Ovary (tissue), 7 donors: ENCODE measurements at regions not wholly inside any gene's neighbourhood (a gene's known extent, or its start where the extent isn't known, plus 50 kb on each side); places are given as distances from the start of the nearest gene placed in this dataset.

ENCODE experiments used
- DNase-seq, 5 donors: peaks; one replicate each; pipeline ENCODE4 v3.0.0-alpha.2; 2019 to 2020
- H3K27ac ChIP-seq, 2 donors: fragments of 200-600 bp; one replicate each; pipeline versions ENCODE4 v1.5.1 to v1.8.0; 2019 to 2022
- H3K27me3 ChIP-seq: fragments of 200-600 bp; one replicate; pipeline ENCODE4 v1.8.0; 2022
- H3K36me3 ChIP-seq: fragments of 200-600 bp; sonication (generic); one replicate; pipeline ENCODE4 v1.5.1; 2019
- H3K4me1 ChIP-seq: one replicate; pipeline ENCODE4 v1.8.1; 2013; ENCODE audit warnings: mild to moderate bottlenecking, moderate library complexity; ENCODE audit not compliant: insufficient read depth
- H3K4me3 ChIP-seq: fragments of 200-600 bp; sonication (generic); one replicate; pipeline ENCODE4 v1.5.1; 2017
- H3K9me3 ChIP-seq, 2 donors: fragments of 200-600 bp in 1 of 2; sonication (generic) in 1 of 2; one replicate each; pipeline versions ENCODE4 v1.5.1 to v1.8.1; 2013 to 2019; ENCODE audit warnings: mild to moderate bottlenecking in 1 of 2, moderate library complexity in 1 of 2
- CTCF ChIP-seq, 3 donors: fragments of 450-650 bp in 2 of 3; fragments of 200-600 bp in 1 of 3; IDR thresholded peaks; one replicate each; pipeline versions ENCODE4 v1.5.1 to v1.8.0; 2016 to 2022; ENCODE audit warnings: antibody characterized with exemption in 3 of 3, mild to moderate bottlenecking in 1 of 3
- EP300 ChIP-seq: sonication (generic); formaldehyde crosslinking; IDR thresholded peaks from one replicate; pipeline ENCODE4 v1.6.1; 2017; ENCODE audit warnings: antibody characterized with exemption
- POLR2A ChIP-seq: fragments of 450-650 bp; IDR thresholded peaks from one replicate; pipeline ENCODE4 v1.6.1; 2017; ENCODE audit warnings: antibody characterized with exemption, mild to moderate bottlenecking, moderate library complexity
- WGBS, 3 donors: extraction: QIAGEN DNeasy Blood & Tissue Kit in 1 of 3; methylation state at CpG; one replicate each; pipeline versions ENCODE4 v1.1.5 to v1.1.7; 2013 to 2017; 5-methylcytosine and 5-hydroxymethylcytosine counted together
- intact Hi-C, 4 donors: fragments of 100-400 bp; cut with DNase I; formaldehyde crosslinking; loops; one replicate each; pipeline versions ENCODE4 v1.11.0 to v1.15.1; 2022 to 2023
- donor health status: DM: no; HTN: no; CAD: no; lungs with moderate emphysema.
- donor health status: DM: no; HTN: no; CAD: no.
- donor health status: Bipolar disorder and iron deficiency.
- donor health status: DM: no; HTN: no; CAD: no.
- donor health status: DM: yes; HTN: yes; CAD: no.

GRCh38 chr6:165985806-165986299 lies 181.8 kb downstream of the TBXT start:
- peak overlapping the region; percentile 67 for H3K4me3 ChIP-seq
- peak overlapping the region; percentile 70 to 83 for H3K27ac ChIP-seq
- H3K27me3 ChIP-seq: no peaks in the 10 kb centered on the region
- DNase-seq: peak in 4 of 5 donors; percentile 31 to 64 (median 48)
- H3K4me1 ChIP-seq: peaks cover 7% of the 10 kb centered on the region
- H3K36me3 ChIP-seq: no peaks in the 10 kb centered on the region
- intact Hi-C loops: loop anchor here in 3 of 4 donors (5.0 to 10.0 kb wide), 3 partner anchors 71 to 109 kb away; no protein-coding TSS in a partner anchor
- H3K9me3 ChIP-seq: no peaks in the 10 kb centered on the region
- 21 to 27% (median 21%) methylated on average over 14 of the region's 14 CpGs for WGBS, 3 donors
- TF ChIP-seq EP300 (no peak), POLR2A (no peak), CTCF (IDR thresholded peaks at IDR 0.05) (no peak)

DNA sequence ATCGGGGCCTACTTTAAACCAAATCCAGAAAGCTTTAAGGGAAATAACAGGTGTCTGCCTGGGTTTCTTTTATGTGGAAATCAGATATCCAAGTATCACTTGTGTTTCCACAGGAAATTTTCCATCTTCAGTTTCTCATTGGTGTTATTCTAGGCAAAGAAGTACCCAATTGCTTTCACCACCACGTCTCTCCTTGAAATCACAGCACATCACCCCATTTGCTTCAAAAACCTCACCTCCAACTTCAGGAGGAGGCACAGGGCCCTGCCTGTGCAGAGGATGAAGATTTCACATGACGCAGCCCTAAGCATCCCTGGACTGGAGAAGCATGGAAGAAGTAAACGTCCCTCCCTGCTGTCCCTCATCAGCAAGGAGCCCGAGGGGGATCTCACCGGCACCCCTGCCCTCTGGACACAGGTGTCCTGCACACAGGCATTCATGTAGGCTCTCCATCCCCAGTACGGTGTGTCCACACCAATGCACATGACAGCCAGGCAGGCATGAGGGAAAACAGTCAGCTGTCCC lies 182.3 kb downstream of the TBXT start:
- WGBS, 3 donors: 60 to 69% (median 64%) methylated on average over 7 of the region's 7 CpGs
- no peak for TF ChIP-seq EP300
- TF ChIP-seq POLR2A: no peak
- intact Hi-C loops: loop anchor here in 3 of 4 donors (5.0 to 10.0 kb wide), 3 partner anchors 72 to 109 kb away; no protein-coding TSS in a partner anchor

DNA sequence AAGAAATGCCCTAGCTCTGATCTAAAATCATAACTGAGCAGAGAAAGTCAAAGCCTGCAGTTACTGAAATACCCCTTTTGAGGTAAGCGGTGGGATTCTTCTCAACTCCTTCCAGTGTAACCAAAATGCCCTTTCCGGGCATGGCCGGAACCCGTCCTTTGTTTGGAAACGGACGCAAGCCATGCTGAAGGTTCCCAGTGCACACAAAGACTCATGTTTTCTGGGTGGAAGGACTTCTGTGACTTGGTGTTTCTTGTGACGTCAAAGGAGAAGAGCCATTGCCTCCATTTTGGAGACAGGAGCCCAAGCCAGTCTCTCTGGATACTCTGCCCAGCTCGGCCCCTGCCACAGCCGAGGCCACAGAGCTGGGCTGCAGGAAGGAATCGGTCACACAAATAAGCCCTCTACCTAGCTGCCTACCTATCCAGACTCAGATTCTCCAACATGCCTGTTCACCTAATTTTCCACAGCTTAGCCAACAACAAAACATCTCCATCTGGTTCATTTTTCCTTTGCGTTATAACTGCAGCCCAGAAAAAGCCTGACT lies 182.8 kb downstream of the TBXT start:
- no peaks in the 10 kb centered on the region for H3K27me3 ChIP-seq
- no peak overlapping the region for H3K4me3 ChIP-seq
- 87 to 93% (median 93%) methylated on average over 11 of the region's 11 CpGs for WGBS, 3 donors
- H3K36me3 ChIP-seq: no peaks in the 10 kb centered on the region
- H3K4me1 ChIP-seq: peaks cover 7% of the 10 kb centered on the region
- no peaks in the 10 kb centered on the region for H3K9me3 ChIP-seq
- H3K27ac ChIP-seq: no peak overlapping the region
- TF ChIP-seq EP300: no peak
- no peak for DNase-seq
- intact Hi-C loops: loop anchor here in 3 of 4 donors (5.0 to 10.0 kb wide), 3 partner anchors 72 to 110 kb away; no protein-coding TSS in a partner anchor

More for the DNA sequence above, 182.3 kb downstream of the TBXT start:
- peak in 1 of 5 donors; percentile 39 for DNase-seq
- H3K4me3 ChIP-seq: peak overlapping the region; percentile 67
- H3K36me3 ChIP-seq: no peaks in the 10 kb centered on the region
- peaks cover 7% of the 10 kb centered on the region for H3K4me1 ChIP-seq
- H3K27ac ChIP-seq: peak overlapping the region; percentile 29 to 70
- no peaks in the 10 kb centered on the region for H3K27me3 ChIP-seq
- no peaks in the 10 kb centered on the region for H3K9me3 ChIP-seq

- no peaks in the 10 kb centered on the region for H3K9me3 ChIP-seq
- no peak overlapping the region for H3K27ac ChIP-seq
- H3K36me3 ChIP-seq: no peaks in the 10 kb centered on the region
- intact Hi-C loops: loop anchor here in 2 of 4 donors (10.0 kb wide), 2 partner anchors 89 to 111 kb away; no protein-coding TSS in a partner anchor
- no peaks in the 10 kb centered on the region for H3K27me3 ChIP-seq
- H3K4me1 ChIP-seq: peaks cover 6% of the 10 kb centered on the region
- TF ChIP-seq CTCF (IDR thresholded peaks at IDR 0.05): no peak
- no peak for TF ChIP-seq POLR2A
- TF ChIP-seq EP300: no peak
- H3K4me3 ChIP-seq: no peak overlapping the region
- no peak for DNase-seq
- 81 to 88% (median 86%) methylated on average over 9 of the region's 9 CpGs for WGBS, 3 donors
These were observed 184.3 kb downstream of the TBXT start for GRCh38 chr6:165983112-165984072.

DNA sequence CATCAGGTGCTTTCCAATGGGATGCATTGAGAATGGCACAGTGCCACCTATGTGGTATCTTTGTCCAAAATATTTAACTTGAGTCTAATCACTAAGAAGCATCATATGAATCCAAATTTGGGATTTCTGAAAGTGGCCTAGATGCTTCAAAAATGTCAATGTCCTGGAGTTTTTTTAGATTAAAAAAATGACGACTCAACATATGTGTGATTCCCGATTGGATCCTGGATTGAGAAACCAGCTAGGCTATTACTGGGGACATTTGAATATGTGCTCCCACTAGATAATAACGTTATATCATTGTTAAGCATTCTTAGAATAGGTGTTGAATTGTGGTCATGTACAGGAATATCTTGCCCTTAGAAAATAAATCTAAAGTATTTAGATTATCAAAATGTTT lies 189.2 kb downstream of the TBXT start:
- peaks cover 6% of the 10 kb centered on the region for H3K4me1 ChIP-seq
- TF ChIP-seq POLR2A (no peak), EP300 (no peak), CTCF (IDR thresholded peaks at IDR 0.05) (no peak)
- intact Hi-C loops: no loop called here
- no peaks in the 10 kb centered on the region for H3K27me3 ChIP-seq
- H3K9me3 ChIP-seq: no peaks in the 10 kb centered on the region
- WGBS, 3 donors: 30 to 46% (median 35%) methylated on average over 3 of the region's 3 CpGs
- no peaks in the 10 kb centered on the region for H3K36me3 ChIP-seq
- H3K27ac ChIP-seq: no peak overlapping the region
- DNase-seq: no peak
- H3K4me3 ChIP-seq: no peak overlapping the region
